ENCODE measurements at regions not wholly inside any gene's neighbourhood (a gene's known extent, or its start where the extent isn't known, plus 50 kb on each side); places are given as distances from the start of the nearest gene placed in this dataset.
A peak's percentile ranks its signal among the peaks of the same experiment; 100 is the strongest.
"Not testable (repeated sequence)": the region's sequence is repeated elsewhere in the genome, so short reads cannot be mapped to it uniquely, and the experiment has no call there.

DNA sequence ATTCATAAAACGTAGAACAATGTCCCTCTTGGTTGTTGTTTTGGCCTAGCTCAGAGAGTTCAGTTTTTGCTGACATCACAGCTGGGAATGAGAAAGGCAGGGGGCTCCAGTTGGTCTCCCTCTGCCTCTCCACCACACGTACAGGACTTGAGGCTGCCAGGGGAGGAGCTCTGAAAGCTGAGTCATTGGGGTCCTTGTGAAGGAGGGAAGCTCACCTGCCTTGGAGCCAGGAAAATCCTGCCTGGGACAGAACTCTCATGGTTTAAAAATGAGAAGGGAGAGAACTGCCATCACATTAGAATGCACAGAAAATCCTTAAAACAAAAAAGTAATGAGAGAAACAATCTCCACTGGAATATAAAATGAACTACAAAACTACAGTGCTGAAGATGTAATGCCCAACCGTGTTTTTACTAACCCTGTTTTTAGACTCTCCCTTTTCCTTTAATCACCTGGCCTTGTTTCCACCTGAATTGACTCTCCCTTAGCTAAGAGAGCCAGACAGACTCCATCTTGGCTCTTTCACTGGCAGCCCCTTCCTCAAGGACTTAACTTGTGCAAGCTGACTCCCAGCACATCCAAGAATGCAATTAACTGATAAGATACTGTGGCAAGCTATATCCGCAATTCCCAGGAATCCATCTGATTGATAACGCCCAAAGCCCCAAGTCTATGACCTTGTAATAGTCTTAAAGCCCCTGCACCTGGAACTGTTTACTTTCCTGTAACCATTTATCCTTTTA lies 58.6 kb upstream of the TARP start:
- H3K27ac ChIP-seq = not testable (repeated sequence)

DNA sequence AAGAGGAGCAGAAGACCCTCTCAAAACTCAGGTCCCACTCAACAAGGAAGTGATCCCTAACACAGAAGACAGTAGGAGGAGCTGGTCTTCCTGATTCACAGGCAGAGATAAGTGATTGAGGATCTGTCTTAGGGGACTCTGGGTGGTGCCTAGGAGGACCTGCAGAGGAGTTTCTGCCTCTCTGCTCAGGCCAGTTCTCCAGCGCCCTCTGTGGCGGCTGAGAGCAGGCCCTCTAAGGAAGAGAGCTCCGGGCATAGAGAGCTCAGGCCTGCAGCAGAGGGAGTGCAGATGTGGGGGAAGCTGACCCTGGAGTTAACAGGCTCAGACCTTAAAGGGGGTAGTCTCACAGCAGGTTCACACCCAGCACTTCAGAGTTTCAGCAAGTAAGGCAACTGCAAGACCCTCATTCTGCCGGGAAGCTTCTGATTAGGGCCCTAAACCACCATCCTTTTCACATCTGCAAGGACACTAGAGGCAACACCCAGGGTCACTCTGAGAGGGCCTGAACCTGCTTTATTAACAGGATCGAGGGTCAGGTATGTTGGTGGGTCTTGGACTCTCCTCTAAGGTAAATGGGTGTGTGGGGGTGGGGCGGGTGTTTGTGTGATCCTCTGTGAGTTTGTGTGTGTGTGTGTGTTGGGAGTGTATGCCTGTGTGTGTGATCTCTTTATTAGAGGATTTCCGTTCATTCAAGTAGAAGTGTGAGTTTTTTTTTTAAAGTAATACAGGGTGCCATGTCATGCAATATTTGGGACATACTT lies 57.6 kb upstream of the TARP start:
- TF ChIP-seq, protein P1, sequence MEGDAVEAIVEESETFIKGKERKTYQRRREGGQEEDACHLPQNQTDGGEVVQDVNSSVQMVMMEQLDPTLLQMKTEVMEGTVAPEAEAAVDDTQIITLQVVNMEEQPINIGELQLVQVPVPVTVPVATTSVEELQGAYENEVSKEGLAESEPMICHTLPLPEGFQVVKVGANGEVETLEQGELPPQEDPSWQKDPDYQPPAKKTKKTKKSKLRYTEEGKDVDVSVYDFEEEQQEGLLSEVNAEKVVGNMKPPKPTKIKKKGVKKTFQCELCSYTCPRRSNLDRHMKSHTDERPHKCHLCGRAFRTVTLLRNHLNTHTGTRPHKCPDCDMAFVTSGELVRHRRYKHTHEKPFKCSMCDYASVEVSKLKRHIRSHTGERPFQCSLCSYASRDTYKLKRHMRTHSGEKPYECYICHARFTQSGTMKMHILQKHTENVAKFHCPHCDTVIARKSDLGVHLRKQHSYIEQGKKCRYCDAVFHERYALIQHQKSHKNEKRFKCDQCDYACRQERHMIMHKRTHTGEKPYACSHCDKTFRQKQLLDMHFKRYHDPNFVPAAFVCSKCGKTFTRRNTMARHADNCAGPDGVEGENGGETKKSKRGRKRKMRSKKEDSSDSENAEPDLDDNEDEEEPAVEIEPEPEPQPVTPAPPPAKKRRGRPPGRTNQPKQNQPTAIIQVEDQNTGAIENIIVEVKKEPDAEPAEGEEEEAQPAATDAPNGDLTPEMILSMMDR (conservative IDR thresholded peaks at IDR 0.05) = peak; percentile 1; the same call in 1 of the 2 replicates
- TF ChIP-seq ZFX (IDR thresholded peaks at IDR 0.05) = no peak
- H3K27ac ChIP-seq = no peak overlapping the region

DNA sequence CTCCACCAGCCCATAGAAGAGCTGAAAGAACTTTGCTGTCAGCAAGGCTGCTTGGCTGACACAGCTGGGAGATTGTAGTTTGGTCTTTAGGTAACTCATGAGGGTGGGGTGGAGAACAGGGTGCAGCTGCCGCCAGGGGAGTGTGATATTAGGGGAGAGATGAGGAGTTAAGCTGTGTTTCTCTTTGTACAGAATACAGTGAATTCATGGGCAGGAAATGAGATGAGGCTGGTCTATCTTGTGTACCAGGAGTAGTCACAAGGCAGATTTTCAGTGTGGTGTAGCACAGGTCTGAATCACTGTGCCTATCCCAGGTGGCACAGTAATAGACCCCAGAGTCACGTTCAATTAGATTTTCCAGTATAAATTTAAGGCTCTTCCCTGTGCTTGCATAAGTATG lies 56.6 kb upstream of the TARP start:
- no peak for TF ChIP-seq ZFX (IDR thresholded peaks at IDR 0.05)
- TF ChIP-seq, protein P1 (conservative IDR thresholded peaks at IDR 0.05) = no peak
- H3K27ac ChIP-seq = no peak overlapping the region

DNA sequence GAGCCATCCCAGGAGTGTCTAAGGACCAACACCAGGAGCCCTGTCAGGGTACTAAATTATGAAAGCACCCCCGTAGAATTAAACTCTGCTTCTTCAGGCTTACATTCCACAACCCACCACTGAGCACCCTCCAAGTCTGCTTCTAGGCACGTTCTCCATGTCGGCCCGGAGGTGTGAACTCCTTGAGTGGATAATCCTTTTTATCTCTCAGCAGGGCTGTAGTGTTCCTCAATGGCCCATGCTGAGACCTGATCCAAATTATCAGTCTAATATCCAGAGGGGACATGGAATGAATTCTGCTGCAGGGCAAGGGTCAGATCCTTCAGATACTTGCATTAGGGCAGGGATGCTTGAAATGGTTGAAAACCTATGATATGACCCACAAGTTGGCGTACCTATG lies 55.9 kb upstream of the TARP start:
- TF ChIP-seq ZFX (IDR thresholded peaks at IDR 0.05) = no peak
- TF ChIP-seq, protein P1 (conservative IDR thresholded peaks at IDR 0.05) = no peak
- no peak overlapping the region for H3K27ac ChIP-seq

DNA sequence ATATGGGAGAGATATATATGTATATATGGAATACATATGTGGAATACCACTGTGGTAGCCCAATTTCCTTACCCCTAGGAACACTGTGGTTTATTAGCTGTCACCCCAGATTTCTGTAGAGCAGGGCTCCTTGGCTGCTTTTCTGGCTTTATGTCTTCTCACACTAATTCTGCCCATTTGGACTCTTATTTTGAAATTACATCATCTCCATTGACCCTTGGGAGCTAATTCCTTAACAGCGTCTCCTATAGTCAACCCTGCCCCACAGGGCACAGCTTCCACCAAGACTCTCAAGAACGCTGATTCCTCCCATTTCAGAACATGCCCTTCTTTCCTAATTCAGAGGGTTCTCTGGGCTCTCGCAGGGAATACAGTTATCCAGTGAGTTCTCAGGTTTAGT lies 55.4 kb upstream of the TARP start:
- TF ChIP-seq, protein P1 (conservative IDR thresholded peaks at IDR 0.05) = no peak
- TF ChIP-seq ZFX (IDR thresholded peaks at IDR 0.05) = no peak
- H3K27ac ChIP-seq = no peak overlapping the region

DNA sequence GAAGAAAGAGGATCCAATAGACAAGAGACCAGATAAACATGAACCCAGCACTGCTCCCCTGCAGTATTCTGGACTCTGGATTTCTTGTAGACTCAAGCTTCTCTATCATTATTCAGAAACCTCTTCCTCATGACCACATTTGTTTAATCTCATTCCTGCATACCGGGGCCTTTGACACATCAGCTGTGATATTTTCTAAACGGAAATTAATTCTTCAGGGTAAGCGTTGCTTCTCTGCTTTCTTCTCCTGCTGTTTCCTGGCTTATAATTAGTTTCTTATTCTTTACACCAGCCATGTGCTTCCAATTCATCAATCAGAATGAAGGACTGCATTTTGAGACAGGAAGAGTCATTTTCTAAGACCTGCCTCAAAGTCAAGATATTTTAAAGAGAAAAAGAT lies 54.2 kb upstream of the TARP start:
- TF ChIP-seq, protein P1 (conservative IDR thresholded peaks at IDR 0.05) = no peak
- no peak for TF ChIP-seq ZFX (IDR thresholded peaks at IDR 0.05)
- H3K27ac ChIP-seq = no peak overlapping the region

All from C4-2B (cell line).